SK-N-SH treated with all-trans-retinoic acid at 6 μM for 48 hours (cell line): ENCODE measurements at regions not wholly inside any gene's neighbourhood (a gene's known extent, or its start where the extent isn't known, plus 50 kb on each side); places are given as distances from the start of the nearest gene placed in this dataset.

Source experiments
- ATAC-seq: fragments of 200-7000 bp; cut with Tn5 transposase; 3 replicates; pipeline ENCODE4 v1.9.1; 2020; ENCODE audit warnings: mild to moderate bottlenecking, moderate library complexity
- ARNTL ChIP-seq: fragments of 450-650 bp; formaldehyde crosslinking; IDR thresholded peaks from 2 replicates; pipeline ENCODE4 v1.5.0; 2020; ENCODE audit warnings: low read depth, mild to moderate bottlenecking, moderate library complexity, borderline replicate concordance
- BACH2 ChIP-seq: fragments of 250-450 bp; sonication (Bioruptor Pico); IDR thresholded peaks from 2 replicates; pipeline ENCODE4 v1.9.0; 2021; ENCODE audit warnings: mild to moderate bottlenecking, borderline replicate concordance
- CSRNP3 ChIP-seq: fragments of 250-450 bp; sonication (Bioruptor Pico); IDR thresholded peaks from 2 replicates; pipeline ENCODE4 v1.5.1; 2021; ENCODE audit warnings: mild to moderate bottlenecking, moderate library complexity
- ESRRG ChIP-seq: fragments of 250-450 bp; sonication (Bioruptor Pico); IDR thresholded peaks from 2 replicates; pipeline ENCODE4 v1.6.1; 2021; ENCODE audit warnings: mild to moderate bottlenecking
- GLIS3 ChIP-seq: fragments of 250-450 bp; sonication (Bioruptor Pico); IDR thresholded peaks from 2 replicates; pipeline ENCODE4 v1.5.0; 2020; ENCODE audit warnings: mild to moderate bottlenecking, moderate library complexity
- ISL1 ChIP-seq: fragments of 250-450 bp; sonication (Bioruptor Pico); IDR thresholded peaks from 2 replicates; pipeline ENCODE4 v2.1.2; 2022; ENCODE audit warnings: mild to moderate bottlenecking, moderate library complexity
- OSR1 ChIP-seq: fragments of 250-450 bp; sonication (Bioruptor Pico); IDR thresholded peaks from 2 replicates; pipeline ENCODE4 v1.8.0; 2022; ENCODE audit warnings: moderate library complexity, mild to moderate bottlenecking, inconsistent platforms
- POU6F1 ChIP-seq: fragments of 250-450 bp; sonication (Bioruptor Pico); IDR thresholded peaks from 2 replicates; pipeline ENCODE4 v1.8.0; 2021; ENCODE audit warnings: low read depth, mild to moderate bottlenecking, moderate library complexity, borderline replicate concordance
- PPARA ChIP-seq: fragments of 250-450 bp; sonication (Bioruptor Pico); IDR thresholded peaks from 2 replicates; pipeline ENCODE4 v1.5.0; 2020; ENCODE audit warnings: mild to moderate bottlenecking, borderline replicate concordance
- RARB ChIP-seq: fragments of 250-450 bp; sonication (Bioruptor Pico); IDR thresholded peaks from 2 replicates; pipeline ENCODE4 v1.8.0; 2021; ENCODE audit warnings: mild to moderate bottlenecking, moderate library complexity
- SNAI2 ChIP-seq: fragments of 250-450 bp; sonication (Bioruptor Pico); IDR thresholded peaks from 2 replicates; pipeline ENCODE4 v1.5.0; 2020; ENCODE audit warnings: mild to moderate bottlenecking, moderate library complexity
- TCF4 ChIP-seq: fragments of 250-450 bp; sonication (Bioruptor Pico); IDR thresholded peaks from 2 replicates; pipeline ENCODE4 v1.8.0; 2021; ENCODE audit warnings: mild to moderate bottlenecking, moderate library complexity, borderline replicate concordance
- TOX ChIP-seq: fragments of 250-450 bp; sonication (Bioruptor Pico); IDR thresholded peaks from 2 replicates; pipeline ENCODE4 v1.8.0; 2021; ENCODE audit warnings: mild to moderate bottlenecking, moderate library complexity, borderline replicate concordance
- TSHZ2 ChIP-seq: fragments of 250-450 bp; sonication (Bioruptor Pico); IDR thresholded peaks from 2 replicates; pipeline ENCODE4 v1.5.0; 2020; ENCODE audit warnings: mild to moderate bottlenecking, moderate library complexity
- ZC3H10 ChIP-seq: fragments of 250-450 bp; sonication (Bioruptor Pico); IDR thresholded peaks from 2 replicates; pipeline ENCODE4 v1.5.1; 2021; ENCODE audit warnings: mild to moderate bottlenecking, moderate library complexity
- ZFP3 ChIP-seq: fragments of 250-450 bp; sonication (Bioruptor Pico); IDR thresholded peaks from 2 replicates; pipeline ENCODE4 v1.5.0; 2020; ENCODE audit warnings: mild to moderate bottlenecking, moderate library complexity
- ZFP30 ChIP-seq: fragments of 450-650 bp; formaldehyde crosslinking; IDR thresholded peaks from 2 replicates; pipeline ENCODE4 v1.5.0; 2022; ENCODE audit warnings: mild to moderate bottlenecking, moderate library complexity
- ZNF565 ChIP-seq: fragments of 450-650 bp; formaldehyde crosslinking; conservative IDR thresholded peaks from 2 replicates; pipeline ENCODE4 v1.5.0; 2020; ENCODE audit warnings: low read depth, mild to moderate bottlenecking, moderate library complexity
- ZNF70 ChIP-seq: fragments of 450-650 bp; formaldehyde crosslinking; IDR thresholded peaks from 2 replicates; pipeline ENCODE4 v1.5.0; 2020; ENCODE audit warnings: mild to moderate bottlenecking, moderate library complexity
- ZNF8 ChIP-seq: fragments of 450-650 bp; formaldehyde crosslinking; IDR thresholded peaks from 2 replicates; pipeline ENCODE4 v1.5.0; 2020; ENCODE audit warnings: mild to moderate bottlenecking, moderate library complexity
- TF ChIP-seq, protein P1 (sequence below): fragments of 250-450 bp; sonication (Bioruptor Pico); IDR thresholded peaks from 2 replicates; pipeline ENCODE4 v1.8.0; 2020; ENCODE audit warnings: mild to moderate bottlenecking, moderate library complexity, borderline replicate concordance

GRCh38 chr6:91667596-91667995 is 1080.7 kb upstream of the MAP3K7 start:
- TF ChIP-seq ZNF70 (CRISPR knock-in tag) (no peak), SNAI2 (no peak), ZFP3 (CRISPR knock-in tag) (no peak), ZFP30 (CRISPR knock-in tag) (no peak), BACH2 (CRISPR knock-in tag) (no peak), PPARA (CRISPR knock-in tag) (no peak), ISL1 (no peak), CSRNP3 (CRISPR knock-in tag) (no peak), OSR1 (CRISPR knock-in tag) (no peak), ZNF565 (no peak), GLIS3 (CRISPR knock-in tag) (no peak), ZNF8 (CRISPR knock-in tag) (no peak), POU6F1 (CRISPR knock-in tag) (no peak), ARNTL (CRISPR knock-in tag) (no peak)
- TF ChIP-seq, protein P1, sequence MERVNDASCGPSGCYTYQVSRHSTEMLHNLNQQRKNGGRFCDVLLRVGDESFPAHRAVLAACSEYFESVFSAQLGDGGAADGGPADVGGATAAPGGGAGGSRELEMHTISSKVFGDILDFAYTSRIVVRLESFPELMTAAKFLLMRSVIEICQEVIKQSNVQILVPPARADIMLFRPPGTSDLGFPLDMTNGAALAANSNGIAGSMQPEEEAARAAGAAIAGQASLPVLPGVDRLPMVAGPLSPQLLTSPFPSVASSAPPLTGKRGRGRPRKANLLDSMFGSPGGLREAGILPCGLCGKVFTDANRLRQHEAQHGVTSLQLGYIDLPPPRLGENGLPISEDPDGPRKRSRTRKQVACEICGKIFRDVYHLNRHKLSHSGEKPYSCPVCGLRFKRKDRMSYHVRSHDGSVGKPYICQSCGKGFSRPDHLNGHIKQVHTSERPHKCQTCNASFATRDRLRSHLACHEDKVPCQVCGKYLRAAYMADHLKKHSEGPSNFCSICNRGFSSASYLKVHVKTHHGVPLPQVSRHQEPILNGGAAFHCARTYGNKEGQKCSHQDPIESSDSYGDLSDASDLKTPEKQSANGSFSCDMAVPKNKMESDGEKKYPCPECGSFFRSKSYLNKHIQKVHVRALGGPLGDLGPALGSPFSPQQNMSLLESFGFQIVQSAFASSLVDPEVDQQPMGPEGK (CRISPR knock-in tag): no peak
- ATAC-seq: no peak

DNA sequence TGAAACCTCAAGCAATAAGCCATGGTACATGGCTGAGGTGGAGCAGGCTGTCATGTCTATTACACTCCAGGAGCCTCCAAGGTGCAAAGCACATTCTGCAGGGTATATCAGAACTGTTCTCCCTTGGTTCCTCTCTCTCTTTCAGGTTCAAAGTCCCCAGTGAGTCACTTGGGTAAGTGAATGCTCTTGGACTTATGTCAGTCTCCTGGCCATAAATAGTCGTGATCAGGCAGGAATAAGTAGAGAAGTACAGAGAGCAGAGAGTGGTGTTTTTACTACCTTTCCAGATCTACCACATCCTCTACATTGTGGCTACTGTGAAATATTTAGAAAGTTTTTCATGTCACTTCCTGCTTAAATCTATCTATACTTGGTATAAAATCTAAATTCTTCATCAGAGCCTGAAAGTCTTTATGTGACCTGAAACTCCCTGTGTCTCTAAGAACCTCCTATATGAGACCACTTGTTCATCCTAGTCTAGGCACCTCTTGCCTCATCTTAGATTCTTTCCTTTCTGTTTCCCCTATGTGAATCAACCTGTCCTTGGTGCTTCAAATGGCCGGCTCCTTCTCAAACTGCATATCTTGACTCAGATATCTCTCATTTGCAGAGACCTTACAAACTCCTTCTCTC is 1077.6 kb upstream of the MAP3K7 start:
- no peak for TF ChIP-seq ESRRG (CRISPR knock-in tag)
- TF ChIP-seq TCF4: no peak
- no peak for TF ChIP-seq ARNTL (CRISPR knock-in tag)
- TF ChIP-seq ZC3H10 (CRISPR knock-in tag): no peak
- no peak for TF ChIP-seq TOX
- no peak for TF ChIP-seq CSRNP3 (CRISPR knock-in tag)
- no peak for TF ChIP-seq TSHZ2
- TF ChIP-seq RARB (CRISPR knock-in tag): no peak
- TF ChIP-seq ISL1: no peak
- TF ChIP-seq OSR1 (CRISPR knock-in tag): no peak

DNA sequence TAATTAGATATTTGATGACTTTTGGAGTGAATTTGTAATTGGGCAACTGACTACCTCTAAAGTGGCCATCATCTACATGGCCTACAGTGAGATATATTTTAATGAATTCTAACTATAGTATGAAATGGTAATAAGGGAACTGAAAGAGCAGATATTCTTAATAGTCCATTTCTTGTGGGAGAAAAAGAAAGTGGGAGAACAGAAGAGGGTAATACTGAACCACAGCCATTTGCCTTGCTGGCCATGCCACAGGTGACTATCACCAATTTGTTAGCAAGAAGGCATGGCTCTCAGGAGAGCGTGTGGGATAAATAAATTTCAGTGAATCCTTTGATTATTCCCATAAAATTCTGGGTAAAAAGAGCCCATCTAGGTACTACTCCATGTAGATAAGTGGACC is 1074.0 kb upstream of the MAP3K7 start:
- TF ChIP-seq ARNTL (CRISPR knock-in tag) (no peak), TCF4 (no peak), GLIS3 (CRISPR knock-in tag) (no peak), PPARA (CRISPR knock-in tag) (no peak), POU6F1 (CRISPR knock-in tag) (no peak)
- no peak for ATAC-seq

More for the DNA sequence above, 1077.6 kb upstream of the MAP3K7 start:
- no peak for ATAC-seq
